ENCODE measurements at regions not wholly inside any gene's neighbourhood (a gene's known extent, or its start where the extent isn't known, plus 50 kb on each side); places are given as distances from the start of the nearest gene placed in this dataset.

DNA sequence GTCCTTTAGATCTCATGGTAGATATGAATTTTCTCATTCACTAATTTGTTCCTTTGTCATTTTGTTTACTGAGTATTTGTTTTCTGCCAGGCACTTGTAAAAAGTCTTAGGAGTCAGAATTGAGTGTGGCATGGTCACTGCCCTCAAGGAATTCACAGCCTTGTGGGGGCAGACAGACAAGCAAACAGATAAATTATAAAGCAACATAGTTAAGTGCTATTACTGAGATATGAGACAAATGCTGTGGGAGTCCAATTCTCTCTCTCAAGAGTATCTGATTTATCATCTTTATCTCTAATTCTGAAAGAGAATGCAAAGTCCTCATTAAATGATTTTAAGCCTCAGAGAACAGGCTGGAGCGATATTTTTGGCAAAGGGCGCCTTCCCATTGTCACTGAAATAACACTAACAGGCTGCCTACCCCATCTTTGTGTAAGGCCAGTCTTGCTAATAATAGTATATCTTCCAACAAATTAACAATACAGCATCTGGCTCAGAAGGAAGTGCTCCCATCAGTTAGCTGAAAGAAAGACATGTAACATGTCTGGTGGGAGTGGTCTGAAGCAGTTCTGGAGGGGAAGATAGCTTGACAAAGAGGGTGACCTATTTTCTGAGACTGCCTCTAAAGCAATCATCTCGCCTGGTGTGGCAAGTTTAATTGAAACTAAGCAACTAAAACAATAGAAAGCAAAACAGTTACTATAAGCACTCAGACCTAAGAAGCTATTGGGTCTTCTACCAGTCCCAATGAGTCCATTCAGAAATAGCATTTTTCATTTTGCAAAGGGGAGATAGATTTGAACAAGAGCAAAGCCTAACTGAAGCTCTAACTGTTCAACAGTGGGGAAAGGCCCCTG lies 61.5 kb upstream of the AMOT start:
- Histone ChIP-seq H3K27me3 (ENCODE audit: insufficient read depth, insufficient read length) (no peaks in the 10 kb centered on the region), H3K4me1 (ENCODE audit: insufficient read depth, insufficient read length) (no peaks in the 10 kb centered on the region), H3K36me3 (ENCODE audit: insufficient read depth, insufficient read length, low read length) (no peaks in the 10 kb centered on the region), H3K9me3 (ENCODE audit: insufficient read depth, low read length) (no peaks in the 10 kb centered on the region), H3K9ac (ENCODE audit: insufficient read length, low read depth) (no peak overlapping the region), H3K4me3 (ENCODE audit: insufficient read length, low read depth) (no peak overlapping the region)
- TF ChIP-seq SUZ12 (IDR thresholded peaks at IDR 0.05; ENCODE audit: extremely low read depth, insufficient read depth, insufficient read length) (no peak), YY1 (IDR thresholded peaks at IDR 0.05; ENCODE audit: insufficient read depth, insufficient read length) (no peak), ZNF274 (IDR thresholded peaks at IDR 0.05; ENCODE audit: low read depth, low read length) (no peak)
- no peak for DNase-seq (ENCODE audit: low read depth, low spot score)

DNA sequence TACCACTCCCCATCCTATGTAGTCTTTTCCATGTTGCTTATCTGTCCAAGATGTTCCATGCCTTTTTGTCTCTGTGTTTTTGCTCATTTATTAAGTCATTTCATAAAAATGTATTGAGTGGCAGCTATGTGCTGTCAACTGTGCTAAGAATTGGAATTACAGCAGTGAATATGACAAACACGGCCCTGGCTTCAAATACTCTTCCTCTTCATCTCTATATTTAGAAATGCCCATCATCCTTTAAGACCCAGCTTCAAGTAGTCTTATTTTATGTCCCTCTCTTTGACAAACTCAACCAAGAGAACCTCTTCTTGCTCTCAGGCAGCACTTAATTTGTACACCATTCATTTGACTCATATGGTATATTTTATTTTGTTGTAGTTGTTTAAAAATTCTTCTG lies 55.4 kb upstream of the AMOT start:
- H3K9ac ChIP-seq (ENCODE audit: insufficient read length, low read depth), result no peak overlapping the region
- no peaks in the 10 kb centered on the region for H3K36me3 ChIP-seq (ENCODE audit: insufficient read depth, insufficient read length, low read length)
- no peaks in the 10 kb centered on the region for H3K4me1 ChIP-seq (ENCODE audit: insufficient read depth, insufficient read length)
- no peaks in the 10 kb centered on the region for H3K9me3 ChIP-seq (ENCODE audit: insufficient read depth, low read length)
- H3K27me3 ChIP-seq (ENCODE audit: insufficient read depth, insufficient read length), result no peaks in the 10 kb centered on the region
- TF ChIP-seq YY1 (IDR thresholded peaks at IDR 0.05; ENCODE audit: insufficient read depth, insufficient read length) (no peak), ZNF274 (IDR thresholded peaks at IDR 0.05; ENCODE audit: low read depth, low read length) (no peak), SUZ12 (IDR thresholded peaks at IDR 0.05; ENCODE audit: extremely low read depth, insufficient read depth, insufficient read length) (no peak)
- H3K4me3 ChIP-seq (ENCODE audit: insufficient read length, low read depth), result no peak overlapping the region
- DNase-seq (ENCODE audit: low read depth, low spot score), result no peak
